ENCODE measurements at regions not wholly inside any gene's neighbourhood (a gene's known extent, or its start where the extent isn't known, plus 50 kb on each side); places are given as distances from the start of the nearest gene placed in this dataset.

DNA sequence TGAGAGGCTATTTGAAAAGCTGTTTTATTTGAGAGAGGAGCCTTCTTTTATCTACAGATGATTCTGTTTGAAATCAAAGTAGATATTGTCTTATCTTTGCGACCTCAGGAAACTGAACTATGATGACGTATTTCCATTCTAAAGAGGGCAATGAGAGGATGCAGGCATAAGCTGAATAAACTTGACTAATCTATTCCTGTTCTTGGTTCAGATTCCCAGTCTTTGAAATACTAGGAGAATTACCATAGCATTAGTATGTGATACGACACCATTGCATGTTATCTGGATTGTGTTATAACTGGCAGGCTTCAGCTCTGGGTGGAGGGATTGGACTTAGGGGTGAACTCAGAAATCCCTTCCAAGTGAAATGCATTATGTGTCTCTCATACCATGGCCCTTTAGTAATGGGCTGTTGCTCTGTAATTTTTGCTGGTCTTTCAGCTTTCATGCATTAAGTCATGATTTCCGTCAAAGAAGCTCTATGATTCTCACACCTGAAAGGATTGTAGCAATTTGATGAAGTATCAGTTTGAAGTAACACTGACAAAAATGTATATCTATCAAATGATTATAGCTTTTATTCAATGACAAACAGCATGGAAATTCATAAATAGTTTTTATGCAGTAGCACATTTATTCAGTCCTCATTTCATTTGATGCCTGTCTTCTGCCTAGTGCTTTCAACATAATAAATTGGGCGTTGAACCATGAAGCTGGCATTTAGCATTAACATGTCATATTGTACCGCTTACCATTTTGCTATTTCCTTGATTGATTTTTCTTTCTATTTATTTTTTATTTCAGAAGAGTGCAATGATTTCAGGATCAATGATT is 138.4 kb upstream of the SPACA1 start:
- Histone ChIP-seq H3K4me3 (no peak overlapping the region), H3K9me3 (no peaks in the 10 kb centered on the region), H3K36me3 (no peaks in the 10 kb centered on the region), H3K27me3 (replicated peaks in 1 of 7) (peaks cover 0 to 13% (median 0%) of the 10 kb centered on the region in 7 donors), H3K4me1 (peaks cover 0 to 20% (median 2%) of the 10 kb centered on the region in 6 donors), H3K27ac (no peak overlapping the region)
- no peak for DNase-seq
- no peak for TF ChIP-seq CTCF (IDR thresholded peaks at IDR 0.05 in 8 of 11, conservative IDR thresholded peaks at IDR 0.05 in 3 of 11)
- no peak for TF ChIP-seq POLR2A (IDR thresholded peaks at IDR 0.05)
- TF ChIP-seq POLR2AphosphoS5 (IDR thresholded peaks at IDR 0.05) = no peak
- WGBS, 5 donors = 73 to 76% (median 75%) methylated on average over 6 of the region's 6 CpGs
- intact Hi-C loops (cut with DNase I; ENCODE audit: low total_unique reads) = no loop called here

DNA sequence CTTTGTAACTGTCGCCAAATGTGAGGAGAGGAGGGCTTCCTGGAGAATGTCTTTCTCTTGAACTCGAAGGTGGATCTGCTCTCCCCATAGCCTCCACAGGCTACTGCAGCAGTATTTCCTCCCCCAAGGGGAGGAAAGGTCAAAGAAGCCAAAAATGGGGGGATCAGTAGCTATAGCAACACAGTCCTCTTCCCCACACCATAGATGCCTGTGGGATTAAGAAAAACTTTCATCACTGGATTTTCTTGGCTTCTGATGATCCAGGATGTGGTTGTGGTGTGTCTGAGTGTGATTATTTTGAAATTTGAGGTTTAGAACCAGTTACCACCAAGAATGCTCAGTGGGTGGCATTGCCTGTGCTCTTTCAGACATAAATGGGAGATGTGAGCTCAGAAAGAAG is 140.1 kb upstream of the SPACA1 start:
- H3K4me1 ChIP-seq = peaks cover 0 to 34% (median 2%) of the 10 kb centered on the region in 6 donors
- peak overlapping the region in 1 of 8 donors; percentile 61 for H3K27ac ChIP-seq
- no peak overlapping the region for H3K4me3 ChIP-seq
- no peaks in the 10 kb centered on the region for H3K9me3 ChIP-seq
- intact Hi-C loops (cut with DNase I; ENCODE audit: low total_unique reads) = no loop called here
- WGBS, 5 donors = 27 to 51% (median 42%) methylated on average over 2 of the region's 2 CpGs
- peaks cover 0 to 13% (median 0%) of the 10 kb centered on the region in 7 donors for H3K27me3 ChIP-seq (replicated peaks in 1 of 7)
- TF ChIP-seq CTCF (IDR thresholded peaks at IDR 0.05 in 8 of 11, conservative IDR thresholded peaks at IDR 0.05 in 3 of 11) (no peak), POLR2A (IDR thresholded peaks at IDR 0.05) (no peak), POLR2AphosphoS5 (IDR thresholded peaks at IDR 0.05) (no peak)
- H3K36me3 ChIP-seq = no peaks in the 10 kb centered on the region
- no peak for DNase-seq

DNA sequence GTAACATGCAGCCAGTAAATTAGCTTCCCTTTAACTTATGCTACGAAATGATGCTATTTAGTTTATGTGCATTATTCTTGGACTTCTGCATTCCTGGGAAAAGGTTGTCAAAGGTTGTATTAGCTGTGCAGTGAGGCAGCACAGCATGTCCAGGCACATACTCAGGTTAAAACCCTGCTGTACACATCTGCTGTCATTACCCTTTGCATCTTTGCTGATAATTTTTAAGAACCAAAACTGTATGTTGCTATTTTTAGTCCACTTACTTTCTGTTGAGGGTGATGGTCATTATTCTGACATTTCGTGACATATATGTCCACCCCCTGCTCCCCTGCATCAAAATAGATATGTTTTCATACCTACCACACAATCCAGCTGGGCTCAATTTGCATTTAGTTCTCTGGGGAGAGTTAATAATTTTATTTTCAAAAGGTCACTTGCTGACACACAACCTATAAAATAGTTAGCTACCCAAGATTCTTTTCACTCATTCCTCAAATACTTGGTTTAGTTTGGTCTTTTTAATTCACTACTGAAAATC is 142.5 kb upstream of the SPACA1 start:
- Histone ChIP-seq H3K9me3 (no peaks in the 10 kb centered on the region), H3K27me3 (replicated peaks in 1 of 7) (peaks cover 0 to 9% (median 0%) of the 10 kb centered on the region in 7 donors), H3K4me3 (no peak overlapping the region), H3K36me3 (no peaks in the 10 kb centered on the region), H3K4me1 (peaks cover 0 to 34% (median 2%) of the 10 kb centered on the region in 6 donors), H3K27ac (no peak overlapping the region)
- no peak for DNase-seq
- 57 to 69% (median 66%) methylated on average over 2 of the region's 2 CpGs for WGBS, 5 donors
- TF ChIP-seq CTCF (IDR thresholded peaks at IDR 0.05 in 8 of 11, conservative IDR thresholded peaks at IDR 0.05 in 3 of 11) (no peak), POLR2A (IDR thresholded peaks at IDR 0.05) (no peak), POLR2AphosphoS5 (IDR thresholded peaks at IDR 0.05) (no peak)
- intact Hi-C loops (cut with DNase I; ENCODE audit: low total_unique reads) = no loop called here

GRCh38 chr6:87904011-87904410 is 143.6 kb upstream of the SPACA1 start:
- Histone ChIP-seq H3K4me1 (peaks cover 0 to 34% (median 2%) of the 10 kb centered on the region in 6 donors), H3K36me3 (no peaks in the 10 kb centered on the region), H3K27ac (peak overlapping the region in 3 of 8 donors; percentile 28 to 87 (median 81)), H3K27me3 (replicated peaks in 1 of 7) (peaks cover 0 to 6% (median 0%) of the 10 kb centered on the region in 7 donors), H3K9me3 (no peaks in the 10 kb centered on the region), H3K4me3 (no peak overlapping the region)
- TF ChIP-seq POLR2A (IDR thresholded peaks at IDR 0.05) (no peak), CTCF (IDR thresholded peaks at IDR 0.05 in 8 of 11, conservative IDR thresholded peaks at IDR 0.05 in 3 of 11) (no peak), POLR2AphosphoS5 (IDR thresholded peaks at IDR 0.05) (no peak)
- intact Hi-C loops (cut with DNase I; ENCODE audit: low total_unique reads) = no loop called here
- no peak for DNase-seq
